ENCODE measurements at regions not wholly inside any gene's neighbourhood (a gene's known extent, or its start where the extent isn't known, plus 50 kb on each side); places are given as distances from the start of the nearest gene placed in this dataset.

GRCh38 chr10:2108496-2108895 is 371.2 kb upstream of the ADARB2 start:
- no peak overlapping the region for H3K4me3 ChIP-seq
- TF ChIP-seq POLR2A (IDR thresholded peaks at IDR 0.05): no peak
- no peak for TF ChIP-seq POLR2AphosphoS5 (IDR thresholded peaks at IDR 0.05)
- TF ChIP-seq CTCF (IDR thresholded peaks at IDR 0.05 in 8 of 11, conservative IDR thresholded peaks at IDR 0.05 in 3 of 11): no peak
- no peaks in the 10 kb centered on the region for H3K9me3 ChIP-seq
- DNase-seq: no peak
- H3K4me1 ChIP-seq: no peaks in the 10 kb centered on the region
- H3K27ac ChIP-seq: no peak overlapping the region
- H3K36me3 ChIP-seq: no peaks in the 10 kb centered on the region
- no peaks in the 10 kb centered on the region for H3K27me3 ChIP-seq (replicated peaks in 1 of 7)
- 87 to 100% (median 92%) methylated on average over 1 of the region's 1 CpG for WGBS, 5 donors
- intact Hi-C loops (cut with DNase I; ENCODE audit: low total_unique reads): no loop called here

- Histone ChIP-seq H3K4me3 (no peak overlapping the region), H3K9me3 (no peaks in the 10 kb centered on the region), H3K27ac (no peak overlapping the region), H3K27me3 (replicated peaks in 1 of 7) (no peaks in the 10 kb centered on the region), H3K36me3 (no peaks in the 10 kb centered on the region), H3K4me1 (no peaks in the 10 kb centered on the region)
- DNase-seq: no peak
- TF ChIP-seq CTCF (IDR thresholded peaks at IDR 0.05 in 8 of 11, conservative IDR thresholded peaks at IDR 0.05 in 3 of 11): no peak
- TF ChIP-seq POLR2A (IDR thresholded peaks at IDR 0.05): no peak
- no peak for TF ChIP-seq POLR2AphosphoS5 (IDR thresholded peaks at IDR 0.05)
- 65 to 77% (median 73%) methylated on average over 2 of the region's 2 CpGs for WGBS, 5 donors
- intact Hi-C loops (cut with DNase I; ENCODE audit: low total_unique reads): no loop called here
These were observed 369.3 kb upstream of the ADARB2 start for GRCh38 chr10:2106641-2107040.

- Histone ChIP-seq H3K27ac (no peak overlapping the region), H3K4me3 (no peak overlapping the region), H3K27me3 (replicated peaks in 1 of 7) (peaks cover 0 to 10% (median 0%) of the 10 kb centered on the region in 7 donors), H3K36me3 (no peaks in the 10 kb centered on the region), H3K4me1 (no peaks in the 10 kb centered on the region), H3K9me3 (peaks cover 0 to 5% (median 0%) of the 10 kb centered on the region in 8 donors)
- no peak for DNase-seq
- 89 to 94% (median 90%) methylated on average over 16 of the region's 16 CpGs for WGBS, 5 donors
- no peak for TF ChIP-seq CTCF (IDR thresholded peaks at IDR 0.05 in 8 of 11, conservative IDR thresholded peaks at IDR 0.05 in 3 of 11)
- TF ChIP-seq POLR2A (IDR thresholded peaks at IDR 0.05): no peak
- no peak for TF ChIP-seq POLR2AphosphoS5 (IDR thresholded peaks at IDR 0.05)
- intact Hi-C loops (cut with DNase I; ENCODE audit: low total_unique reads): no loop called here
These were observed 362.0 kb upstream of the ADARB2 start for GRCh38 chr10:2099321-2099720.

- no peak for DNase-seq
- Histone ChIP-seq H3K36me3 (no peaks in the 10 kb centered on the region), H3K4me1 (no peaks in the 10 kb centered on the region), H3K4me3 (no peak overlapping the region), H3K9me3 (peaks cover 0 to 5% (median 0%) of the 10 kb centered on the region in 8 donors), H3K27me3 (replicated peaks in 1 of 7) (peaks cover 0 to 10% (median 0%) of the 10 kb centered on the region in 7 donors), H3K27ac (no peak overlapping the region)
- WGBS, 5 donors: 82 to 92% (median 85%) methylated on average over 10 of the region's 10 CpGs
- TF ChIP-seq POLR2AphosphoS5 (IDR thresholded peaks at IDR 0.05) (no peak), POLR2A (IDR thresholded peaks at IDR 0.05) (no peak), CTCF (IDR thresholded peaks at IDR 0.05 in 8 of 11, conservative IDR thresholded peaks at IDR 0.05 in 3 of 11) (no peak)
- intact Hi-C loops (cut with DNase I; ENCODE audit: low total_unique reads): no loop called here
These were observed 360.6 kb upstream of the ADARB2 start for GRCh38 chr10:2097937-2098336.

All from spleen (tissue), 11 donors.